ENCODE measurements at regions not wholly inside any gene's neighbourhood (a gene's known extent, or its start where the extent isn't known, plus 50 kb on each side); places are given as distances from the start of the nearest gene placed in this dataset.
"Not testable (repeated sequence)": the region's sequence is repeated elsewhere in the genome, so short reads cannot be mapped to it uniquely, and the experiment has no call there.

DNA sequence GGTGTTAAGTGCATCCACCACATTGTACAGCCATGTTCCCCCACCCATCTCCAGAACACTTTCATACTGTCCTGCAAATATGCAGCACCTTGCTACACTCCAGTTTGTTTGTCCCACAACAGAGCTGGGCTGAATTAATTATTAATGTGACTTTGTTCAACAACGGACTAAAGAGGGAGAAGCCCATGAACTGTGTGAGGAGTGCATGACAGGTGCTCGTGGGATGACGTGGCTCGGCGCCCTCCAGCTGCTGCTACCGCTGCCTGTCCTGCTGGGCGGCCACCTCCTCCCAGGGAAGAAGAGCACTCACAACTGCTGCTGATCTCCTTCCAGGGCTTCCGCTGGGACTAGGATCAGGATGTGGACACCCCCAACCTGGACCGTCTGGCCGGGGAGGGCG, 111.2 kb upstream of the DEFB108B start:
- TF ChIP-seq POLR2A (IDR thresholded peaks at IDR 0.05; ENCODE audit: low read length); GATA1 (IDR thresholded peaks at IDR 0.05; ENCODE audit: low read depth, low read length): not testable (repeated sequence)
